NT2/D1 (cell line): ENCODE measurements at regions not wholly inside any gene's neighbourhood (a gene's known extent, or its start where the extent isn't known, plus 50 kb on each side); places are given as distances from the start of the nearest gene placed in this dataset.

Source experiments
- DNase-seq: peaks from one replicate; pipeline ENCODE4 v3.0.0-alpha.2; 2011; ENCODE audit warnings: low read depth, low spot score
- H3K27me3 ChIP-seq: 2 replicates; pipeline ENCODE4 v1.6.0; 2011; ENCODE audit warnings: mild to moderate bottlenecking; ENCODE audit not compliant: insufficient read length, insufficient read depth
- H3K36me3 ChIP-seq: 2 replicates; pipeline ENCODE4 v1.6.1; 2011; ENCODE audit warnings: mild to moderate bottlenecking, low read length, mixed read lengths; ENCODE audit not compliant: insufficient read depth, insufficient read length
- H3K4me1 ChIP-seq: 2 replicates; pipeline ENCODE4 v1.5.1; 2011; ENCODE audit not compliant: insufficient read depth, insufficient read length
- H3K4me3 ChIP-seq: 2 replicates; pipeline ENCODE4 v1.5.1; 2011; ENCODE audit warnings: low read depth; ENCODE audit not compliant: insufficient read length
- H3K9ac ChIP-seq: 2 replicates; pipeline ENCODE4 v1.6.0; 2011; ENCODE audit warnings: low read depth; ENCODE audit not compliant: insufficient read length
- H3K9me3 ChIP-seq: 2 replicates; pipeline ENCODE4 v1.5.1; 2011; ENCODE audit warnings: mild to moderate bottlenecking, low read length; ENCODE audit not compliant: insufficient read depth
- SUZ12 ChIP-seq: IDR thresholded peaks from 2 replicates; pipeline ENCODE4 v1.6.1; 2011; ENCODE audit not compliant: insufficient read length, insufficient read depth; ENCODE audit errors: extremely low read depth
- YY1 ChIP-seq: IDR thresholded peaks from 2 replicates; pipeline ENCODE4 v1.6.1; 2011; ENCODE audit not compliant: insufficient read length, insufficient read depth
- ZNF274 ChIP-seq: IDR thresholded peaks from 2 replicates; pipeline ENCODE4 v1.6.1; 2011; ENCODE audit warnings: mild to moderate bottlenecking, low read depth, low read length

DNA sequence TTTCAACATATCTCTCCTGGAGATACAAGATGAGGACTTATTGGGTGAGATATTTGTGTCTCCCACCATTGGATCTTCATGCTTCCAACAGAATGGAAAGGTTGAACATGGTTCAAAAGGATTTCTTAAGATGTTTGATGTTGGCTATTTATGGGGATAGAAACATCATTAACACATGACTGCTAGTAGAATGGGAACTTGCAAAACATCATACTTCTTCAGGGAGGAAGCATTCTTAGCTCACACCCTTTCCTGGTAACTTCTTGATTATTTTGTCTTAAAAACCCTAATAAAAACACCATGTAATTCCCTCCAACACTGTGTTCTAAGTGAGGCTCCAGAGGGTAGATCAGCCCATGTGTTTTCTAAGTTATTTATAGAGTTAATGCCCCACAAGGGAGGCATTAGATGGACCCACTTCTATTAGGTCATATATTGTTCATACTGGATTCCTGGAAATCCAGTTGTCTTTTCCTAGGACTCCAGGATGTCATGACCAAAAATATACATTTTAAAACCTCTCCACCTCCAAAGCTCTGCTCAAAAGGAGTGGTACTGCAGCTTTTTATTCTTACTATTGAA is 95.8 kb downstream of the FOXD1 start:
- H3K4me1 ChIP-seq: no peaks in the 10 kb centered on the region
- TF ChIP-seq SUZ12 (no peak), YY1 (no peak), ZNF274 (no peak)
- DNase-seq: no peak
- H3K36me3 ChIP-seq: no peaks in the 10 kb centered on the region
- H3K9me3 ChIP-seq: peaks cover 11% of the 10 kb centered on the region
- no peak overlapping the region for H3K9ac ChIP-seq
- no peak overlapping the region for H3K4me3 ChIP-seq
- no peaks in the 10 kb centered on the region for H3K27me3 ChIP-seq

DNA sequence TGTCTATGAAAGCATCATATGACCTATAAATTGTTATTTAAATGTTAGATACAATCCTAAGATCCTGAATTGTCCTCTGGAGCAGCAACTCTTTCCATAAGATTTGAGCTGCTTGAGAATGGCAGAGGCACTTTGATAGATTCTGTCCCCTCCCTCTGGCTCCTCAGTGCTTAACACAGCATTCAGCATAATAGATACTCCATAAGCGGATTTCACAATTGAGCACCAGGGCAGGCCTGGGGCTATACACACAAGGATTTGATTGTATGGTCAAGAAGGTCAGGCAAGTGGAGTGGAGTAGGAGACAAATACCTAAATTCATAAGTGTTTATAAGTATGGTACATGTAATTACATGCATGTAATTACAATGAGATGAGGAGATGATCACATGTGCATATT is 96.3 kb downstream of the FOXD1 start:
- Histone ChIP-seq H3K36me3 (no peaks in the 10 kb centered on the region), H3K9me3 (peaks cover 11% of the 10 kb centered on the region), H3K27me3 (no peaks in the 10 kb centered on the region)

DNA sequence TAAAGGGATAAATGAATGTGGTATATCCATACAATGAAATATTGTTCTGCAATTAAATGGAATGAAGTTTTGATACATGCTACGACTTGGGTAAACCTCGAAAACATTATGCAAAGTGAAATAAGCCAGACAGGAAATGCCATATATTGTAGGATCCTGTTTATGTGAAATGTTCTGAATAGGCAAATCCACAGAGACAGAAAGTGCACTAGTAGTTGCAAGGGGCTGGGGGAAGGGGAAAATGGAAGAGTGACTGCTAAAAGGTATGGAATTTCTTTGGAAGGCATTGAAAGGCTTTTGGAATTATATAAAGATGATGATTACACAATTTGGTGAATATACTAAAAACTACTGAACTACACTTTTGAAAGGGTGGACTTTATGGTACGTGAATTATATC is 97.0 kb downstream of the FOXD1 start:
- no peaks in the 10 kb centered on the region for H3K27me3 ChIP-seq
- no peak overlapping the region for H3K4me3 ChIP-seq
- H3K9me3 ChIP-seq: peaks cover 16% of the 10 kb centered on the region
- H3K36me3 ChIP-seq: no peaks in the 10 kb centered on the region
- DNase-seq: no peak
- no peaks in the 10 kb centered on the region for H3K4me1 ChIP-seq
- TF ChIP-seq SUZ12: no peak
- no peak for TF ChIP-seq ZNF274
- no peak for TF ChIP-seq YY1
- H3K9ac ChIP-seq: no peak overlapping the region

More for the DNA sequence above, 96.3 kb downstream of the FOXD1 start:
- Histone ChIP-seq H3K4me3 (no peak overlapping the region), H3K9ac (no peak overlapping the region), H3K4me1 (no peaks in the 10 kb centered on the region)
- TF ChIP-seq SUZ12 (no peak), YY1 (no peak), ZNF274 (no peak)
- no peak for DNase-seq

DNA sequence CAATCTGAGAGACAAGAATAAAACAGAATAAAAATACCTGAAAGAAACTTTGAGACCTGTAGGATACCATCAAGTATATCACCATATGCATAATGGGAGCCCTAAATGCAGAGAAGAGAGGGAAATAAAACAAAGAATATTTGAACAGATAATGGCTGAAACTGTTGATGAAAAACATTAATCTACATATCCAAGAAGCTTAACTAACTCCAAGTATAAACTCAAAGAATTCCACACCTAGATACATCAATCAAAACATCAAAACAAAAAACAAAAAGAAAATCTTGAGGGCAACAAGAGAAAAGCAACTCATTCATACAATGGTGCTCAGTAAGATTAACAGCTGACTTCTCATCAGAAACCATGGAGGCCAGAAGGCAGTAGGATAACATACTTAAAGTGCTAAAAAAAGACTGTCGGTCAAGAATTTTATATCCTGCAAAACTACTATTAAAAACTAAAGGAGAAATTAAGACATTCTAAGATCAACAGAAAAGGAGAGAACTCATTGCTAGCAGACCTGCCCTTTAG is 101.6 kb downstream of the FOXD1 start:
- no peaks in the 10 kb centered on the region for H3K4me1 ChIP-seq
- DNase-seq: no peak
- TF ChIP-seq ZNF274 (no peak), YY1 (no peak), SUZ12 (no peak)
- H3K36me3 ChIP-seq: no peaks in the 10 kb centered on the region
- no peak overlapping the region for H3K9ac ChIP-seq
- peaks cover 21% of the 10 kb centered on the region for H3K9me3 ChIP-seq
- H3K27me3 ChIP-seq: no peaks in the 10 kb centered on the region
- no peak overlapping the region for H3K4me3 ChIP-seq

DNA sequence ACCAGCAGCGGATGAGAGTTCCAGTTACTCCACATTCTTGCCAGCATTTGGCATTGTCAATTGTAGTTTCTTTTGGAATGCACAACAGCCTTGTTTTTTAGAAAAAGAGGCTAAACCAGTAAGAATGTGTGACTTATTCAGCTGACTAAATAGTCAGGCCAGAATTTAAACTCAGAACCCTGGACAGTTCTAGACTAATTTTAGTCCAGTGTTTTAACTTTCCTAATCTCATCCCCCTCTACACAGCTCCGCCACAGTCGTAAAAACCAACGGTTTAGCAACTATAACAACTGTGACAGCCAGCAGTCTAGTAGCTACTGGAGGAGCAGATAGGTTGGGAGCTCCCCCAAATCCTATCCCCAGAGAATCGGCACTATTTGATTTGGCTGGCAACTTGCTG is 103.7 kb downstream of the FOXD1 start:
- Histone ChIP-seq H3K4me1 (no peaks in the 10 kb centered on the region), H3K9me3 (peaks cover 15% of the 10 kb centered on the region), H3K4me3 (no peak overlapping the region), H3K9ac (no peak overlapping the region), H3K27me3 (no peaks in the 10 kb centered on the region), H3K36me3 (no peaks in the 10 kb centered on the region)
- no peak for DNase-seq
- TF ChIP-seq ZNF274: no peak
- no peak for TF ChIP-seq YY1
- TF ChIP-seq SUZ12: no peak

DNA sequence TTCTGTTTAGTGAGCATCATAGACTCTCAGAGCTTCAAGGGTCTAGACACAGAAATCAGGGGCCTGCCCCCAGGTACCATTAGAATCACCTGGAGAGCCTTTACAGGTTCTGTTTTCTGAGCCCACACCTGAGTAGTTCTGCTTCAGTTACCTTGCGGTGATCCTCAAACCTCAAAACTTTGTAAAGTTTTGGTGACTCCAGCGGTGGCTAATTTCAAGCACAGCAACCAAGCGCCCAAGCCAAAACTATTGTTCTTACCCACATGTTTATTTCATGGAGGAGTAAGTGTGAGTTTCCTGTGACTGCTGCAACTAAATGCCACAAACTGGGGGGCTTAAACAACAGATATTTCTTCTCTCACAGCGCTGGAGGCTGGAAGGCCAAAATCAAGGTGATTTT is 108.9 kb downstream of the FOXD1 start:
- H3K9ac ChIP-seq: no peak overlapping the region
- H3K27me3 ChIP-seq: no peaks in the 10 kb centered on the region
- H3K4me1 ChIP-seq: no peaks in the 10 kb centered on the region
- no peak for TF ChIP-seq ZNF274
- TF ChIP-seq SUZ12: no peak
- no peak for TF ChIP-seq YY1
- DNase-seq: no peak
- H3K9me3 ChIP-seq: no peaks in the 10 kb centered on the region
- no peaks in the 10 kb centered on the region for H3K36me3 ChIP-seq
- H3K4me3 ChIP-seq: no peak overlapping the region

DNA sequence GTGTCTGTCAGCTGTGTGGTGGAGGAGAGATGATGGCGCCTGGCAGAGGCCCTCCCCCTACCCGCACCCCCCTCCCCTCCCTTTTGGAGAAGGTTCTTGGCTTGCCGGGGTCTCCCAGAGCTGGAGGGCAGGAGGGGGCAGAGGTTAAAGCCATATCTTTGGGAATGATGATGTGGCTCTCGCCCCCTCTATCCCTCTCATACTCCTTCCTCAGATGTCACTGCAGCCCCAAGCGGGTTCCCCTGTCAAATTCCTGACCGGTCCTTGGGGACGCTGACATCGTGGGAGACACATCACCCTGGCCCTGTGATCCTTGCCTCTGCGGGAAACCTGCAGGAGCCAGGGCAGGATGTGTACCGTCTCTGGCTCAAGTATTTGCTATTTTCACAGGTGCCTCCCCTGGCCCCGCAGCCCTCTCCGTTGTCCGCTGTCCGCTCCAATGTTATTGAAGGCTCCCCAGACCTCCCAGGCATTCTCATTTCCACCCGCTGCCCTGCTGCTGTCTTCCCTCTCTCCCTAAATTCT is 109.5 kb downstream of the FOXD1 start:
- TF ChIP-seq YY1 (no peak), SUZ12 (no peak), ZNF274 (no peak)
- no peaks in the 10 kb centered on the region for H3K9me3 ChIP-seq

More for the DNA sequence above, 109.5 kb downstream of the FOXD1 start:
- H3K4me1 ChIP-seq: no peaks in the 10 kb centered on the region
- no peak for DNase-seq
- no peaks in the 10 kb centered on the region for H3K36me3 ChIP-seq
- no peaks in the 10 kb centered on the region for H3K27me3 ChIP-seq
- H3K9ac ChIP-seq: no peak overlapping the region
- no peak overlapping the region for H3K4me3 ChIP-seq
